Ovary (tissue), 3 donors: ENCODE measurements at regions not wholly inside any gene's neighbourhood (a gene's known extent, or its start where the extent isn't known, plus 50 kb on each side); places are given as distances from the start of the nearest gene placed in this dataset.

ENCODE experiments used
- CTCF ChIP-seq, 3 donors: fragments of 450-650 bp in 2 of 3; fragments of 200-600 bp in 1 of 3; IDR thresholded peaks; one replicate each; pipeline versions ENCODE4 v1.5.1 to v1.8.0; 2016 to 2022; ENCODE audit warnings: antibody characterized with exemption in 3 of 3, mild to moderate bottlenecking in 1 of 3
- EP300 ChIP-seq: sonication (generic); formaldehyde crosslinking; IDR thresholded peaks from one replicate; pipeline ENCODE4 v1.6.1; 2017; ENCODE audit warnings: antibody characterized with exemption
- POLR2A ChIP-seq: fragments of 450-650 bp; IDR thresholded peaks from one replicate; pipeline ENCODE4 v1.6.1; 2017; ENCODE audit warnings: antibody characterized with exemption, mild to moderate bottlenecking, moderate library complexity
- donor health status: DM: no; HTN: no; CAD: no.

GRCh38 chr14:98868866-98869265 is 403.1 kb downstream of the BCL11B start:
- TF ChIP-seq CTCF (IDR thresholded peaks at IDR 0.05) (no peak), EP300 (no peak), POLR2A (no peak)
